Activated naive CD4-positive, alpha-beta T cell treated with anti-CD3 and anti-CD28 coated beads for 36 hours (primary cell): ENCODE measurements at regions not wholly inside any gene's neighbourhood (a gene's known extent, or its start where the extent isn't known, plus 50 kb on each side); places are given as distances from the start of the nearest gene placed in this dataset.

Experiments used
- CTCF ChIA-PET: fragments of 350-600 bp; sonication (Branson Sonifier 250); formaldehyde crosslinking; loops from one replicate; lab custom pipeline; 2021; ENCODE audit warnings: antibody characterized with exemption; lab: Charles Lee
- DNase-seq: peaks from one replicate; pipeline ENCODE4 v3.0.0-alpha.2; 2020
- H3K27ac Mint-ChIP-seq: one replicate; pipeline ENCODE4 v1.8.0; 2021; ENCODE audit warnings: mild to moderate bottlenecking, mixed read lengths
- H3K27me3 Mint-ChIP-seq: one replicate; pipeline ENCODE4 v1.8.0; 2021; ENCODE audit warnings: low read depth, mixed read lengths
- H3K36me3 Mint-ChIP-seq: one replicate; pipeline ENCODE4 v1.8.0; 2021; ENCODE audit warnings: low read depth, mixed read lengths
- H3K4me1 Mint-ChIP-seq: one replicate; pipeline ENCODE4 v1.8.0; 2021; ENCODE audit warnings: low read depth, mixed read lengths
- H3K4me3 Mint-ChIP-seq: one replicate; pipeline ENCODE4 v1.8.0; 2021; ENCODE audit warnings: mild to moderate bottlenecking, moderate library complexity, mixed read lengths
- H3K9me3 Mint-ChIP-seq: one replicate; pipeline ENCODE4 v1.8.0; 2021; ENCODE audit warnings: mixed read lengths
- intact Hi-C: fragments of 100-400 bp; cut with micrococcal nuclease; formaldehyde crosslinking; loops from one replicate; pipeline ENCODE4 v1.15.1; 2023

DNA sequence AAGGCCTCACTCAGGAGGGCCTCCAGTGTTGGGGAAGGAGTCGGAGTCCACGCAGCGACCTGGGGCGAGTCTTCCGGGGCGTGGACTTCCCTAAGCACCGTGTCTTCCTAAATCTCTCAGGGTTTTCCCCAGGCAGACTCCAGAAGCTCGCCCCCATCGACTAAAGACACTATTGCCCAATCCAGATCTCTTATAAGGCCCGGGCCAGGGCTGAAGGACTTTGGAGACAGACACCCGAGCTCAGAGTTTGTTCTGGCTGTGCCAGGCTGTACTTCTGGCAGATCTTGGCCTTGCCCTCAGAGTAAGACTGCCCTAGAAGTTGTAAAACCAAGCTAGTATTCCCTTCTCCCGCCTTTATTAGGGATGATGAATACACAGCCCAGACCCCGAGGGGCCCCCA, 191.4 kb downstream of the BUD13 start:
- intact Hi-C loops, result no loop called here
- H3K9me3 Mint-ChIP-seq, result no peaks in the 10 kb centered on the region
- peaks cover 48% of the 10 kb centered on the region for H3K27me3 Mint-ChIP-seq

DNA sequence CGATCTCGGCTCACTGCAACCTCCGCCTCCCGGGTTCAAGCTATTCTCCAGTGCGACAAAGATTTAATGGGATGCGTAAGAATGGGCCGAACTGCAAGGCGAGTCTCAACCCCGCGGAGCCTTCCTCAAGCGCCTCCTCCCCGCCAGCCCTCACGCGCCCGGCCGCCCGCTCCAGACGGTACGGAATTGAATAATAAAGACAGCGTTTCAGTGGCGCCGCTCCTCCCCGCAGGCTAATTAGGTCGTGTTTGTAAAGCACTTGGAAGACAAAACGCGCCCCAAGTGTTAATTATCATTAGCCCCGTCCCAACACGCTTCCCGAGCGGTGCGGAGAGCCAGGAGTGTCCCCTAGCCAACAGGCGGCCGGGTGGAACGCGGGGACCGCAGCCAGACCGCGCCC, 192.0 kb downstream of the BUD13 start:
- no peaks in the 10 kb centered on the region for H3K9me3 Mint-ChIP-seq
- H3K4me1 Mint-ChIP-seq, result no peaks in the 10 kb centered on the region
- intact Hi-C loops, result no loop called here
- H3K27me3 Mint-ChIP-seq, result peaks cover 48% of the 10 kb centered on the region
- CTCF ChIA-PET, result no interaction called here
- no peak overlapping the region for H3K4me3 Mint-ChIP-seq
- H3K27ac Mint-ChIP-seq, result no peak overlapping the region
- no peaks in the 10 kb centered on the region for H3K36me3 Mint-ChIP-seq
- DNase-seq, result no peak

More for the DNA sequence above, 191.4 kb downstream of the BUD13 start:
- Mint-ChIP-seq H3K4me3 (no peak overlapping the region), H3K27ac (no peak overlapping the region), H3K4me1 (no peaks in the 10 kb centered on the region), H3K36me3 (no peaks in the 10 kb centered on the region)
- DNase-seq, result no peak
- CTCF ChIA-PET, result no interaction called here

DNA sequence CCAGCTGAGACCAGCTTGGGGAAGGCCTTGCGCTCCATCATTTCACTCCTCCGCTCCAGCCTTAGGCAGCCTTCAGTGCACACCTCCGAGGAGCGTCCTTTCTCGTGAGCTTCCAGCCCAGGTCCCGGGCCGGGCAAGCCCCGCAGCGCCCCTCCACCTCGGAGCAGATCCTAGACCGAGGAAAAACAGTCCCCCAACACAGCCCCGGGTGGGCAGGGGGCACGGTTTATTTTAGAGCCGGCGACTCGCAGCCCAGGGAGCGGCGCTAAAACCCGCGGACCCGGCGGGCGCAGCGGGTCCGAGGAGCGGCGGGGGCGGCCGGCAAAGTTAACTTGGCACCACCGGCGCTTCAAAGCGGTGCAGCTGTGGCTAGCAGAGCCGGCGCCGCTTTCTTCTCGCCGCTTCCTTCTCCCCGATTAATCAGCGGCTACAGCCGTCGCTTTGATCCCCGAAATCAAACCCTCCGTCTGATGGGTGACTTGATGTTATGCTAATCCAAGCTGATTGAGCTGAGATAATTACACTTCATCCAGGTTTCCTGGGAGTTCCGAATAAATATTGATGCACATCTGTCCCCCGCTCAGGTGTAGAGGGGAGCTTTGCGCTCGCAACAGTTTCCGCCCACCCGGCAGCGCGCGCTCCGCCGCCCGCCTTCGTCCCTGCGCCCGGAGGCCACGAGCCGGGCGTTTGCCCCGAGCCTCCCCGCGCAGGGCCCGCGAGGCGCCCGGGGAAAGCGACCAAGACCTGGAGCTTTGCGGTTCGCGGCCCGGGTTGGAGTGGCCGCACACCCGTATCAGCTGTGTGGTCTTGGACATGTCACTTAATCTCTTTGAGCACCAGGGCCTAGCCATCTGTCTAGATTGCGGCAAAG, 192.7 kb downstream of the BUD13 start:
- CTCF ChIA-PET, result interaction anchor here (0.6 kb wide), 1 partner anchor 64 kb away, joined by 3 read pairs; no protein-coding TSS in a partner anchor
- no peak overlapping the region for H3K4me3 Mint-ChIP-seq
- H3K9me3 Mint-ChIP-seq, result no peaks in the 10 kb centered on the region
- no peak overlapping the region for H3K27ac Mint-ChIP-seq
- H3K27me3 Mint-ChIP-seq, result peaks cover 48% of the 10 kb centered on the region
- DNase-seq, result no peak
- H3K36me3 Mint-ChIP-seq, result no peaks in the 10 kb centered on the region
- H3K4me1 Mint-ChIP-seq, result no peaks in the 10 kb centered on the region
- intact Hi-C loops, result no loop called here

DNA sequence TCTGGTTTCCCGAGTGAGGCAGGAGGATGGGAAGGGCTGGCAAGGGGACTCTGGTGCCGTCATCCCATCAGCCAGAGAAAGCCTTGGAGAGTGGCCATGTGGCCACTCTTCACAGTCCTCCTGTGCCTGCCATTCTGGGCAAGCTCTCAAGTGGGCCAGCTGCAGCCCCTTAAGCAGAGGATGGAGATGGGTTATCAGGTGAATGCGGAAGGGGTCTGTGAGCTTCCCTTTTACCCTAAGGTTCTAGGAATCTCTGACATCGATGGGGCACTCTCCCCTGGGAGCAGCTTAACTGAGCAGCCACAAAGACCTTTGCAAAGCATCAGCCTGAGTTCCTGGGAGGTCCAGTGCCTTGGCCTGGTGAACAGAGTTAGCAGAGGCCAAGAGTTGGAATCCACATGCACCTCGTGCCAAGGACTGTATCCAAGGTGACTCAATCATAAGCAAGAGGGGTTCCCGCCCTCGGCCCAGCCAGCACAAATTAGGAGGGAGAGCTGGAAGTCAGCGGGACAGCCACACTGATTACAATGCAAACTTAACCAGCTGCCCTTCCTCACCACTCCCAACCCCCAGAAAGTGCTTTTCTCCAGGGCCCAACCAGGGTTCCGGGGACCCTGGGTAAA, 193.6 kb downstream of the BUD13 start:
- H3K27me3 Mint-ChIP-seq, result peaks cover 47% of the 10 kb centered on the region

DNA sequence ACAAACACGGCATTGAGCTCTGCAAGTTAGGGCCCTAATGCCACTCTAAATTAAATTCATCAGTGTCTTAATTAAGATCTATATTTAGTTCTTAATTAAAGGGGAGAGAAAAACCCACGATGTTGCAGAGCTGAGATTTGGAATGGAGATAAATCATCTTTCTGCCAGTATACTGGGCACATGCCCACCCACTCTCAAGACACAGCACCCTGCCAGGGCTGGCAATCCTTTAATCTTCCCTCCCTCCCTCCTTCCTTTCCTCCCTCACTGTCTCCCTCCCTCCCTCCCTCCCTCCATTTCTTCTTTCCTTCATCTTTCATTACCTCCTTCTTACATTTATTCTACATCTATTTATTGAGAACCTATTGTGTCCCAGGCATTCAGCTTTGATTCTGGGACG, 194.8 kb downstream of the BUD13 start:
- H3K9me3 Mint-ChIP-seq, result no peaks in the 10 kb centered on the region
- no peak overlapping the region for H3K27ac Mint-ChIP-seq
- H3K4me1 Mint-ChIP-seq, result no peaks in the 10 kb centered on the region
- intact Hi-C loops, result no loop called here
- CTCF ChIA-PET, result no interaction called here
- H3K4me3 Mint-ChIP-seq, result no peak overlapping the region
- H3K27me3 Mint-ChIP-seq, result peaks cover 41% of the 10 kb centered on the region
- no peak for DNase-seq
- no peaks in the 10 kb centered on the region for H3K36me3 Mint-ChIP-seq

More for the DNA sequence above, 193.6 kb downstream of the BUD13 start:
- H3K27ac Mint-ChIP-seq, result no peak overlapping the region
- CTCF ChIA-PET, result interaction anchor here (0.6 kb wide), 1 partner anchor 63 kb away, joined by 3 read pairs; no protein-coding TSS in a partner anchor
- no peaks in the 10 kb centered on the region for H3K36me3 Mint-ChIP-seq
- H3K4me3 Mint-ChIP-seq, result no peak overlapping the region
- intact Hi-C loops, result no loop called here
- no peak for DNase-seq
- no peaks in the 10 kb centered on the region for H3K9me3 Mint-ChIP-seq
- H3K4me1 Mint-ChIP-seq, result no peaks in the 10 kb centered on the region

DNA sequence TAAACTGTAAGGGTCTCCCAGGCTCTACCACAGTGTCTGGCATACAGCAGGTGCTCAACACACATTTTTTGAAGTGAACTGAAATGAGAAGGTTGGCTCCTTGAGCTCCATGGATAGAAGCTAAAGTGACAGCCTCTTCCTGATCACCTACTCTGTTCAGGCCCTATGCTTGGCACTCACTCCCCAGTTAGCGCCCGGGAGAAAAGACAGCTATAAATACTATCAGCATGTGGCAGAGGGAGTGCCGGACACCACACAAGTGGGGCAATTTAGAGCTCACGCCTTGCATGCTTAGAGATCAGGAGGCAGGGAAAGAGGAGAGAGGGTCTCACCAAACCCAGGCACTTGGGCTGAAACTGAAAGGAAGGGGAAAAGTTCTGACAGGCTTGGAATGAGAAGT, 195.5 kb downstream of the BUD13 start:
- Mint-ChIP-seq H3K36me3 (no peaks in the 10 kb centered on the region), H3K27ac (no peak overlapping the region), H3K9me3 (no peaks in the 10 kb centered on the region), H3K4me1 (no peaks in the 10 kb centered on the region), H3K27me3 (peaks cover 40% of the 10 kb centered on the region), H3K4me3 (no peak overlapping the region)
- DNase-seq, result no peak
- CTCF ChIA-PET, result no interaction called here
- intact Hi-C loops, result no loop called here

DNA sequence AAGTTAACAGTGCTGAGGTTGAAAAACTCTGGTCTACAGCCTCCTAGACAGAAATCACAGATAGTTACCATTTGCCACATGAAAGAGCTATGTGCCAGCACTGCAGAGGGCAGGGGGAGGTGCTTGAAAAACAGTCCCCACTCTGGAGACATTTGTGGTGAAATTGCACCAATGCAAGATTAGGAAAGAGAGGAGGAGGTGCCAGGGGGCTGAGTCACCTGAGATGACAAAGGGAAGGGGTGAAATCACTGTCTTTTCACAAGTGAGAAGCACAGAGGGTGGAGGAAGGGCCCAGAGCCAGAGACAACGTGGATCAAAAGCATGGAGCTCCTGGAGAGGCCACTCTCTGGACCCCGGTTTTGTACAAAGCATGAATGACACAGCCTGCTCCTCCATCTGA, 196.3 kb downstream of the BUD13 start:
- Mint-ChIP-seq H3K9me3 (no peaks in the 10 kb centered on the region), H3K4me1 (no peaks in the 10 kb centered on the region), H3K4me3 (no peak overlapping the region), H3K27me3 (peaks cover 33% of the 10 kb centered on the region), H3K27ac (no peak overlapping the region), H3K36me3 (no peaks in the 10 kb centered on the region)
- DNase-seq, result peak; percentile 7
- intact Hi-C loops, result no loop called here
- CTCF ChIA-PET, result no interaction called here

DNA sequence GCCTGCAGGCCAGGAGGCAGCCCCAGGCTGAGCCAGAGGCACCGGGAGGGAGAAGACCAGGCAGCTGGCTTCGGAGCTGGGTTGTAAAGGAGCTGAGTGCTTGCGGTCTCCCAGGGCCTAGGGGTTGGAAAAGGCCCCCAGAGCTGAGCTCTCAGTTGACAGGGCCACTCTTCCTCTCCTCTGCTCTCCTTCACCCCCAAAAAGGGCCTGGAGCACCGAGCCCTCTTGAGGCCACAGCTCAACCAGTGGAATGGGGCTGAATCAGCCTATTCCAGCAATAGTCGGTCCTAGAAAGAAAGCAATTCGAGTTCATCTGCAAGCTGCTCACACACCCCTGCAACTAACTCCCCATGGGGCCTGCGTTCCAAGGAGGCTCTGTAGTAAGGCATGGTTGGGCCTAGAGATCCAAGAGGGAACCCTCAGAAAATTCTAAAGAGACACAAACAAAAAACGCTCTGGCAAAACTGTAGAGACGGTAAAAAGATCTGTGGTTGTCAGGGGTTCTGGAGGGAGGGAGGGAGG, 205.0 kb downstream of the BUD13 start:
- no peaks in the 10 kb centered on the region for H3K36me3 Mint-ChIP-seq
- CTCF ChIA-PET, result no interaction called here

DNA sequence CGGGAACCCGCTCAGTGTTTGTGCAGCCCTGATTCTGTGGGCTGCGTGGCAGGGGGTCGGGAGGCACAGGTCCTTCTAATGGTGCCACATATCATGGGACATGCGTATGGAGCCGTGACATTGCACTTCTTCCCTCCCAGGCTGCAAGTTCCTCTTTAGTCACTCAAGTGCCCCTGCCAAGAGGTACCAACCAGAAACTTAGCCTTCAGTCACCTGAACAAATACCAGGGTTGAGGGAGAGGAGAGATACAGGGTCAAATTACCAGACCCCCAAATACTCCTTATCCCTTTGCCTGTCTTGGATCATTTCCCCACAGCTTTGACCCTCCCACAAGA, 209.1 kb downstream of the BUD13 start:
- Mint-ChIP-seq H3K9me3 (no peaks in the 10 kb centered on the region), H3K27me3 (peaks cover 6% of the 10 kb centered on the region), H3K4me3 (no peak overlapping the region), H3K4me1 (no peaks in the 10 kb centered on the region), H3K36me3 (no peaks in the 10 kb centered on the region), H3K27ac (no peak overlapping the region)
- CTCF ChIA-PET, result no interaction called here
- intact Hi-C loops, result no loop called here
- no peak for DNase-seq

More for the DNA sequence above, 205.0 kb downstream of the BUD13 start:
- Mint-ChIP-seq H3K4me1 (no peaks in the 10 kb centered on the region), H3K27me3 (peaks cover 8% of the 10 kb centered on the region), H3K4me3 (no peak overlapping the region), H3K27ac (no peak overlapping the region), H3K9me3 (no peaks in the 10 kb centered on the region)
- DNase-seq, result no peak
- intact Hi-C loops, result no loop called here

DNA sequence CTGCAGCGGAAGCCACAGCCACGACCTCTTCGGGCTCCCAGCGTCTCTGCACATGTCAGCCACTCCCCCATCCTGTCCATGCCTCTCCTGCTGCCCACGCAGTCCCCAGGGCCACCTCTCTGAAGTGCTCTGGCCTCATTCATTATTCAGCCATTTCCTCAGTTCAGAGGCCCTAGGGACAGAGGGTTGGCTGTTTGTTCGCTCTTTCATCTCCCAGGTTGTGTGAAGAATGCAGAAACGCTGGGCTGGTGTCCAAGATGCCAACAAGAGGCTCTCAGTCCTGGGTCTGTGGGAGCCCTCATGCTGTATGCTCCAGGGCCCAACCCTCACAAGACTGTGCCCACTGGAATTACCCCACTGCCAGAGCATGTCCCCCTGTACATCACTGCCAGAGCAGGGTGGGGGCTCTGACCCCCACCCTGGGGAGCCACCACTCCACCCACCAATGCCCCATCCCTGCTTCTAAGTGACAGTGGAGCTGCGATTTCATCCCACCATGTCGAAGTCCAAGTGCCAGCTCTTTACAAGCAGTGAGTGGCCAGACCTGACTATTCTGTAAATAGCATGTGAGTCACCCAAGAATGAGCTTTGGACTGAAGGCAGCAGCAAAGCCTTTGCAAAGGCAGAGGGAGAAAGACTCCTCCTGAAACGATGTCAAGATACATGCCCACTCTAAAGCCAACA, 209.6 kb downstream of the BUD13 start:
- Mint-ChIP-seq H3K9me3 (no peaks in the 10 kb centered on the region), H3K27ac (no peak overlapping the region), H3K4me3 (no peak overlapping the region), H3K27me3 (peaks cover 6% of the 10 kb centered on the region), H3K4me1 (no peaks in the 10 kb centered on the region), H3K36me3 (no peaks in the 10 kb centered on the region)
- intact Hi-C loops, result no loop called here
- no peak for DNase-seq
- CTCF ChIA-PET, result no interaction called here

DNA sequence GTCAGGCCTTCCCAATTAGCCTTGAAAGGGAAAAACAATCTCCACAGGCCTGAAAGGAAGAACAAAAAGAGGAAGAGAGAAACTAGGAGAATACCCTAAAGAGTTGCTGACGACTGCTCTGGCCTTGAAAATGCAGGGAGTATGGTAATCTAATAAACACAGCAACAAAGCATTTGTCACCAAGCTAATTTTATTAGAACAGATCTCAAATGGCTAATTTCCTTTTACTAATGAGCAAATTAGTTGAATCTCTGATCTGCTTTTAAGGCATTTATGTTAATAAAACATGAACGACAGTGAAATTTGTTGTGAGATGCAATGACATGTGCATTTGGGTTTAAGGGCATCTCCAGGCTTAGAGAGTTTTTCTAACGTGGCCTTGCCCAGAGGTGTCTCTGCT, 212.2 kb downstream of the BUD13 start:
- CTCF ChIA-PET, result no interaction called here
- H3K36me3 Mint-ChIP-seq, result no peaks in the 10 kb centered on the region
- H3K4me3 Mint-ChIP-seq, result no peak overlapping the region
- H3K9me3 Mint-ChIP-seq, result peaks cover 4% of the 10 kb centered on the region
- H3K4me1 Mint-ChIP-seq, result no peaks in the 10 kb centered on the region
- no peak for DNase-seq
- peaks cover 6% of the 10 kb centered on the region for H3K27me3 Mint-ChIP-seq
- H3K27ac Mint-ChIP-seq, result no peak overlapping the region
- intact Hi-C loops, result no loop called here

DNA sequence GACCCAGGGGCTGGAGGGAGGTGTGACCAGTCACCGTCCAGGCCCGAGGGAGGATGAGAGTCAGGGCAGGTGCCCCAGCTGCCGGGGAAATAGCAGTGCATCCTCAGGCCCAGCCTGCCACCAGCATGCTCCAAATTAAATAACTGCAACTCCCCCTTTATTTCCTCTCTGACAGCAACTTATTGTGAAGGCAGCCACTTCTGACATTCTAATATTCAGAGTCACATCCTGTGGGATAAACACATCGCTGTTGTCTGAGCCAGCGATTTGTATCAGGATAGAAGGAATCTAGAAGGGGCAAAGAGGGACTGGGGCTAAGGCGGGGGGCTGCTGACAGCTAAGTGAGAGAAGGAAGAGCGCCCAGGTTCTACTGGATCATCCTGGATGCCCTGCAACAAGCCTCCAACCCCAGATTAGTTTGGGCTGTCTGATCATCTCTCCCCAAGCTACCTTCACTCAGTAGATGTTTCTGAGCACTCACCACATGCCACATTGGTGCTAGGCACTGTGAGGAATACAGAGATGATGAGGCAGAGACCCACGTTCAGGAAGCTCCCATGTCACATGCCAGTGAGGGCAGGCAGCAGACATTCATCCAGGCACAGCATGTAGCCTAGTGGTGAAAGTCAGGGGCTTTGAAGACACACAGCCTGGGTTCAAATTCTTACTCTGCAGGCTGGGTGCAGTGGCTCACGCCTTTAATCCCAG, 214.1 kb downstream of the BUD13 start:
- Mint-ChIP-seq H3K27me3 (peaks cover 3% of the 10 kb centered on the region), H3K27ac (no peak overlapping the region), H3K4me3 (no peak overlapping the region), H3K36me3 (no peaks in the 10 kb centered on the region), H3K9me3 (peaks cover 4% of the 10 kb centered on the region), H3K4me1 (no peaks in the 10 kb centered on the region)
- intact Hi-C loops, result no loop called here
- CTCF ChIA-PET, result no interaction called here
- no peak for DNase-seq
